GM18873 (cell line): ENCODE measurements at regions not wholly inside any gene's neighbourhood (a gene's known extent, or its start where the extent isn't known, plus 50 kb on each side); places are given as distances from the start of the nearest gene placed in this dataset.
A peak's percentile ranks its signal among the peaks of the same experiment; 100 is the strongest.
"Not testable (repeated sequence)": the region's sequence is repeated elsewhere in the genome, so short reads cannot be mapped to it uniquely, and the experiment has no call there.

Experiments
- ATAC-seq: cut with Tn5 transposase; IDR thresholded peaks from one replicate; pipeline ENCODE4 v1.9.1; 2021; ENCODE audit warnings: mild to moderate bottlenecking, moderate library complexity, moderate number of reproducible peaks; ENCODE audit not compliant: unreplicated experiment, low FRiP score

GRCh38 chr13:59360108-59360507 lies 803.6 kb downstream of the DIAPH3 start:
- no peak for ATAC-seq

GRCh38 chr13:59360916-59361315 lies 802.8 kb downstream of the DIAPH3 start:
- no peak for ATAC-seq

- no peak for ATAC-seq
Observed at GRCh38 chr13:59363313-59363712, 800.4 kb downstream of the DIAPH3 start.

GRCh38 chr13:59363947-59364346 lies 799.8 kb downstream of the DIAPH3 start:
- no peak for ATAC-seq

- ATAC-seq, result no peak
Observed at GRCh38 chr13:59364641-59365085, 799.1 kb downstream of the DIAPH3 start.

- ATAC-seq, result no peak
Observed at GRCh38 chr13:59367467-59367866, 796.3 kb downstream of the DIAPH3 start.

- ATAC-seq, result no peak
Observed at GRCh38 chr13:59367904-59368303, 795.8 kb downstream of the DIAPH3 start.

- ATAC-seq, result no peak
Observed at GRCh38 chr13:59368693-59369092, 795.0 kb downstream of the DIAPH3 start.

- ATAC-seq, result no peak
Observed at GRCh38 chr13:59371229-59371628, 792.5 kb downstream of the DIAPH3 start.

GRCh38 chr13:59373341-59373740 lies 790.4 kb downstream of the DIAPH3 start:
- no peak for ATAC-seq

- ATAC-seq, result no peak
Observed at GRCh38 chr13:59374691-59375090, 789.0 kb downstream of the DIAPH3 start.

GRCh38 chr13:59384154-59384553 lies 779.6 kb downstream of the DIAPH3 start:
- no peak for ATAC-seq

- peak; percentile 100 for ATAC-seq
Observed at GRCh38 chr13:59391696-59392095, 772.0 kb downstream of the DIAPH3 start.

GRCh38 chr13:59392328-59392727 lies 771.4 kb downstream of the DIAPH3 start:
- ATAC-seq, result no peak

- ATAC-seq, result no peak
Observed at GRCh38 chr13:59394496-59394895, 769.2 kb downstream of the DIAPH3 start.

- ATAC-seq, result no peak
Observed at GRCh38 chr13:59398127-59398526, 765.6 kb downstream of the DIAPH3 start.

GRCh38 chr13:59398661-59399060 lies 765.1 kb downstream of the DIAPH3 start:
- ATAC-seq, result no peak

- ATAC-seq, result no peak
Observed at GRCh38 chr13:59399513-59399912, 764.2 kb downstream of the DIAPH3 start.

GRCh38 chr13:59404331-59404730 lies 759.4 kb downstream of the DIAPH3 start:
- no peak for ATAC-seq

GRCh38 chr13:59407251-59407650 lies 756.5 kb downstream of the DIAPH3 start:
- ATAC-seq, result not testable (repeated sequence)

GRCh38 chr13:59408738-59409137 lies 755.0 kb downstream of the DIAPH3 start:
- ATAC-seq, result no peak

GRCh38 chr13:59409211-59409610 lies 754.5 kb downstream of the DIAPH3 start:
- ATAC-seq, result no peak

- ATAC-seq, result no peak
Observed at GRCh38 chr13:59409634-59410200, 754.0 kb downstream of the DIAPH3 start.
